ENCODE measurements at regions not wholly inside any gene's neighbourhood (a gene's known extent, or its start where the extent isn't known, plus 50 kb on each side); places are given as distances from the start of the nearest gene placed in this dataset.
A peak's percentile ranks its signal among the peaks of the same experiment; 100 is the strongest.

GRCh38 chr4:3857269-3857926 lies 91.2 kb downstream of the ADRA2C start:
- TF ChIP-seq CTCF (IDR thresholded peaks at IDR 0.05) (no peak), POLR2A (IDR thresholded peaks at IDR 0.05) (no peak)
- H3K27me3 ChIP-seq, result no peaks in the 10 kb centered on the region
- H3K4me3 ChIP-seq, result no peak overlapping the region
- intact Hi-C loops (cut with DNase I), result no loop called here
- H3K4me1 ChIP-seq, result no peaks in the 10 kb centered on the region
- no peak overlapping the region for H3K27ac ChIP-seq
- peak in 1 of 4 donors; percentile 13 for ATAC-seq
- WGBS (ENCODE audit: insufficient coverage, low coverage, low lambda C conversion rate, missing lambda C conversion rate), result 52% methylated on average over 5 of the region's 9 CpGs
- no peaks in the 10 kb centered on the region for H3K9me3 ChIP-seq
- no peaks in the 10 kb centered on the region for H3K36me3 ChIP-seq
- peak in 1 of 3 donors; percentile 45 for DNase-seq

- 45% methylated on average over 3 of the region's 6 CpGs for WGBS (ENCODE audit: insufficient coverage, low coverage, low lambda C conversion rate, missing lambda C conversion rate)
- no peak overlapping the region for H3K27ac ChIP-seq
- no peaks in the 10 kb centered on the region for H3K9me3 ChIP-seq
- TF ChIP-seq CTCF (IDR thresholded peaks at IDR 0.05) (no peak), POLR2A (IDR thresholded peaks at IDR 0.05) (no peak)
- intact Hi-C loops (cut with DNase I), result no loop called here
- no peaks in the 10 kb centered on the region for H3K36me3 ChIP-seq
- H3K27me3 ChIP-seq, result no peaks in the 10 kb centered on the region
- DNase-seq (peak in 1 of 3 donors; percentile 27), ATAC-seq (no peak)
- H3K4me3 ChIP-seq, result no peak overlapping the region
- H3K4me1 ChIP-seq, result no peaks in the 10 kb centered on the region
Measured at GRCh38 chr4:3858046-3858730, 92.0 kb downstream of the ADRA2C start.

GRCh38 chr4:3858765-3859388 lies 92.7 kb downstream of the ADRA2C start:
- TF ChIP-seq POLR2A (IDR thresholded peaks at IDR 0.05) (no peak), CTCF (IDR thresholded peaks at IDR 0.05) (no peak)
- Histone ChIP-seq H3K27ac (no peak overlapping the region), H3K36me3 (no peaks in the 10 kb centered on the region), H3K4me1 (no peaks in the 10 kb centered on the region), H3K27me3 (no peaks in the 10 kb centered on the region), H3K9me3 (no peaks in the 10 kb centered on the region), H3K4me3 (no peak overlapping the region)
- no peak for DNase-seq
- ATAC-seq, result no peak
- WGBS (ENCODE audit: insufficient coverage, low coverage, low lambda C conversion rate, missing lambda C conversion rate), result 39% methylated on average over 3 of the region's 9 CpGs
- intact Hi-C loops (cut with DNase I), result no loop called here

GRCh38 chr4:3859571-3859970 lies 93.4 kb downstream of the ADRA2C start:
- ATAC-seq (no peak), DNase-seq (no peak)
- 83% methylated on average over 1 of the region's 8 CpGs for WGBS (ENCODE audit: insufficient coverage, low coverage, low lambda C conversion rate, missing lambda C conversion rate)
- Histone ChIP-seq H3K27me3 (no peaks in the 10 kb centered on the region), H3K27ac (no peak overlapping the region), H3K4me1 (no peaks in the 10 kb centered on the region), H3K4me3 (no peak overlapping the region), H3K9me3 (no peaks in the 10 kb centered on the region), H3K36me3 (no peaks in the 10 kb centered on the region)
- intact Hi-C loops (cut with DNase I), result no loop called here
- TF ChIP-seq POLR2A (IDR thresholded peaks at IDR 0.05) (no peak), CTCF (IDR thresholded peaks at IDR 0.05) (no peak)

All from right lobe of liver (tissue), 6 donors.